Fibroblast of lung (primary cell): ENCODE measurements at regions not wholly inside any gene's neighbourhood (a gene's known extent, or its start where the extent isn't known, plus 50 kb on each side); places are given as distances from the start of the nearest gene placed in this dataset.

Experiments used
- DNase-seq, 2 donors: peaks; one replicate each; pipeline versions ENCODE4 v3.0.0 to v3.0.0-alpha.2; 2010; ENCODE audit warnings: low read depth in 2 of 2
- H2AFZ ChIP-seq: 2 replicates; pipeline ENCODE4 v1.5.1; 2012; ENCODE audit warnings: low read length, control low read depth, inconsistent platforms
- H3K27ac ChIP-seq: 2 replicates; pipeline ENCODE4 v1.5.1; 2011; ENCODE audit warnings: low read length, control low read depth; ENCODE audit not compliant: insufficient read depth
- H3K27me3 ChIP-seq: 2 replicates; pipeline ENCODE4 v1.5.1; 2011; ENCODE audit warnings: mild to moderate bottlenecking, low read length; ENCODE audit not compliant: control insufficient read depth, insufficient read depth
- H3K36me3 ChIP-seq: 2 replicates; pipeline ENCODE4 v1.5.1; 2011; ENCODE audit warnings: low read length; ENCODE audit not compliant: control insufficient read depth, insufficient read depth
- H3K4me1 ChIP-seq: 2 replicates; pipeline ENCODE4 v1.5.1; 2011; ENCODE audit warnings: low read length; ENCODE audit not compliant: control insufficient read depth, insufficient read depth; ENCODE audit errors: extremely low read depth
- H3K4me2 ChIP-seq: 2 replicates; pipeline ENCODE4 v1.5.1; 2011; ENCODE audit warnings: low read length, control low read depth; ENCODE audit not compliant: insufficient read depth; ENCODE audit errors: extremely low read depth
- H3K4me3 ChIP-seq, 4 experiments: fragments of 200-600 bp in 1 of 4; sonication (generic) in 1 of 4; replicated peaks in 1 of 4; 2 replicates each; pipeline ENCODE4 v1.5.1; 2011 to 2016; ENCODE audit warnings: low read length in 4 of 4, low read depth in 3 of 4, mild to moderate bottlenecking in 3 of 4, control low read depth in 2 of 4, inconsistent platforms in 1 of 4, mixed read lengths in 1 of 4; ENCODE audit not compliant: insufficient read depth in 1 of 4; ENCODE audit errors: control extremely low read depth in 1 of 4
- H3K79me2 ChIP-seq: 2 replicates; pipeline ENCODE4 v1.5.1; 2012; ENCODE audit warnings: mild to moderate bottlenecking, low read length, inconsistent platforms; ENCODE audit not compliant: control insufficient read depth, insufficient read depth
- H3K9ac ChIP-seq: 2 replicates; pipeline ENCODE4 v1.5.1; 2011; ENCODE audit warnings: mild to moderate bottlenecking, low read length, control low read depth; ENCODE audit not compliant: insufficient read depth
- H3K9me3 ChIP-seq: 2 replicates; pipeline ENCODE4 v1.5.1; 2012; ENCODE audit warnings: low read depth, low read length; ENCODE audit not compliant: control insufficient read depth, insufficient read depth
- H4K20me1 ChIP-seq: 2 replicates; pipeline ENCODE4 v1.5.1; 2011; ENCODE audit warnings: low read length; ENCODE audit not compliant: control insufficient read depth, insufficient read depth; ENCODE audit errors: extremely low read depth
- EZH2 ChIP-seq: IDR thresholded peaks from 2 replicates; pipeline ENCODE4 v1.5.1; 2012; ENCODE audit warnings: low read length, control low read depth, mild to moderate bottlenecking; ENCODE audit errors: missing control alignments
- TF ChIP-seq, protein P1 (sequence below), 2 donors: IDR thresholded peaks in 1 of 2; conservative IDR thresholded peaks in 1 of 2; 1 replicate in 1 of 2; 2 replicates in 1 of 2; pipeline ENCODE4 v1.5.1; 2011 to 2012; ENCODE audit warnings: low read length in 2 of 2, control low read depth in 1 of 2, inconsistent platforms in 1 of 2, low read depth in 1 of 2, mild to moderate bottlenecking in 1 of 2

DNA sequence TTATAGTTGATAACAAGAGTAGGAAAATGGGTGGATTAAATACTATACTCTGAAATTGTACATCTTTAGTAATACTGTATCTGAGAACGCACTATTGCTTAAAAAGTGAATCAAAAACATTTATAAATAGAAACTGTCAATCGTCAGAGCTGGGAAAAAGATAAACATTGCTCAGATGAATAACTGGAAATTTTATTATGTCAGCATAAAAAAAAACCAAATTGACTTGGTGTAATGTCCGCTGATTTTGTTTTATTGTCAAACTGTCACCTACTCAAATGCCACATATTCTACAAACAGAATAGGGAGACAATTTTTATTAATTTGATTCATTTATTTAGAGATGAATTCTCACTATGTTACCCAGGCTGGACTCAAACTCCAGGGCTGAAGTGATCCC, 109.3 kb upstream of the TMTC1 start:
- Histone ChIP-seq H4K20me1 (no peaks in the 10 kb centered on the region), H3K36me3 (no peaks in the 10 kb centered on the region), H3K27me3 (no peaks in the 10 kb centered on the region), H3K27ac (no peak overlapping the region), H3K9me3 (no peaks in the 10 kb centered on the region), H3K4me3 (no peak overlapping the region), H3K4me1 (no peaks in the 10 kb centered on the region), H3K4me2 (no peak overlapping the region), H3K9ac (no peak overlapping the region), H3K79me2 (no peaks in the 10 kb centered on the region), H2AFZ (no peak overlapping the region)
- TF ChIP-seq EZH2 = no peak
- TF ChIP-seq, protein P1, sequence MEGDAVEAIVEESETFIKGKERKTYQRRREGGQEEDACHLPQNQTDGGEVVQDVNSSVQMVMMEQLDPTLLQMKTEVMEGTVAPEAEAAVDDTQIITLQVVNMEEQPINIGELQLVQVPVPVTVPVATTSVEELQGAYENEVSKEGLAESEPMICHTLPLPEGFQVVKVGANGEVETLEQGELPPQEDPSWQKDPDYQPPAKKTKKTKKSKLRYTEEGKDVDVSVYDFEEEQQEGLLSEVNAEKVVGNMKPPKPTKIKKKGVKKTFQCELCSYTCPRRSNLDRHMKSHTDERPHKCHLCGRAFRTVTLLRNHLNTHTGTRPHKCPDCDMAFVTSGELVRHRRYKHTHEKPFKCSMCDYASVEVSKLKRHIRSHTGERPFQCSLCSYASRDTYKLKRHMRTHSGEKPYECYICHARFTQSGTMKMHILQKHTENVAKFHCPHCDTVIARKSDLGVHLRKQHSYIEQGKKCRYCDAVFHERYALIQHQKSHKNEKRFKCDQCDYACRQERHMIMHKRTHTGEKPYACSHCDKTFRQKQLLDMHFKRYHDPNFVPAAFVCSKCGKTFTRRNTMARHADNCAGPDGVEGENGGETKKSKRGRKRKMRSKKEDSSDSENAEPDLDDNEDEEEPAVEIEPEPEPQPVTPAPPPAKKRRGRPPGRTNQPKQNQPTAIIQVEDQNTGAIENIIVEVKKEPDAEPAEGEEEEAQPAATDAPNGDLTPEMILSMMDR (conservative IDR thresholded peaks at IDR 0.05 in 1 of 2, IDR thresholded peaks at IDR 0.05 in 1 of 2; ENCODE audit: low read depth in 1 of 2, low read length in 2 of 2) = no peak
- no peak for DNase-seq

DNA sequence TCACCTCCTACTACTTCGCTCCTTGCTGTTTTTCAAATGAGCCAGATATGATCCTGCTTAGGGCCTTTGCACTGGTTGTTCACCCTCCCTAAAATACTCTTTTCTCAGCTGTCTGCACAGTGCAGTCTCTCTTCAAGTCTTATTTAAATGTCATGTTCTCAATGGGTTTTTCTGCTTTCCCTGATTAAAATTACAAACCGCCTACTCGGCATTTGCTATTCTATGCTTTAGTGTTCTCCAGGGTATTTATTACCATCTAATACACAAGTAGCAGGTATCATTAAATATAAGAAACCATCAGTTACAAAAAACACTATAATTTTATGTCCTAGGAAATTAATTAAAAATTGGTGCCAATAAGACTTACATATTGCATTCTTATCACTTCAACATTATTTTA, 108.0 kb upstream of the TMTC1 start:
- H3K9ac ChIP-seq = no peak overlapping the region
- H3K4me3 ChIP-seq = no peak overlapping the region
- no peaks in the 10 kb centered on the region for H3K27me3 ChIP-seq
- TF ChIP-seq, protein P1 (conservative IDR thresholded peaks at IDR 0.05 in 1 of 2, IDR thresholded peaks at IDR 0.05 in 1 of 2; ENCODE audit: low read depth in 1 of 2, low read length in 2 of 2) = no peak
- TF ChIP-seq EZH2 = no peak
- no peaks in the 10 kb centered on the region for H3K79me2 ChIP-seq
- H3K4me2 ChIP-seq = no peak overlapping the region
- no peaks in the 10 kb centered on the region for H3K4me1 ChIP-seq
- H4K20me1 ChIP-seq = no peaks in the 10 kb centered on the region
- DNase-seq = no peak
- H3K36me3 ChIP-seq = no peaks in the 10 kb centered on the region
- no peak overlapping the region for H2AFZ ChIP-seq
- no peak overlapping the region for H3K27ac ChIP-seq
- H3K9me3 ChIP-seq = no peaks in the 10 kb centered on the region

DNA sequence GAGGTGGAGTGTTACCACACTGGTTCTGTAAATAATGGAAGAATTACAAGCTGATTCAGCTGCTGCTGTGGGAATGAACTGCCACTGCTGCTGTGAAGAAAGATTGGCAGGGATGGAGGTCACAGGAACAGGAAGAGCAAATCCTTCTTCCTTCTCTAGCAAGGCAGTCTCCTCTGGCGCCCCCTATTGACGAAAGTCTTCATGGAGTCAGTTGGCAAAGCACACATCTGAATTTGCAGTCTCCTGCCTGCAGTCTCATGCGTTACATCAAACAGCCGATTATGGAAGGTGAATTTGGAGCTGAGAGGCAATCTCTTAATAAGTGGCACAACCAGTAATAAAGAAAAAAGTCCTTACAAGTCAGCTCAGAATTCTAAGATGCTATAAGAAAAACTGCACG, 106.0 kb upstream of the TMTC1 start:
- H3K4me2 ChIP-seq = no peak overlapping the region
- no peaks in the 10 kb centered on the region for H3K79me2 ChIP-seq
- no peaks in the 10 kb centered on the region for H3K9me3 ChIP-seq
- H3K9ac ChIP-seq = no peak overlapping the region
- no peak overlapping the region for H3K27ac ChIP-seq
- TF ChIP-seq, protein P1 (conservative IDR thresholded peaks at IDR 0.05 in 1 of 2, IDR thresholded peaks at IDR 0.05 in 1 of 2; ENCODE audit: low read depth in 1 of 2, low read length in 2 of 2) = peak; percentile 42 to 68
- no peak for TF ChIP-seq EZH2
- H3K4me1 ChIP-seq = no peaks in the 10 kb centered on the region
- H3K36me3 ChIP-seq = no peaks in the 10 kb centered on the region
- no peak overlapping the region for H3K4me3 ChIP-seq
- H4K20me1 ChIP-seq = no peaks in the 10 kb centered on the region
- peak; percentile 12 to 72 for DNase-seq
- H3K27me3 ChIP-seq = no peaks in the 10 kb centered on the region
- no peak overlapping the region for H2AFZ ChIP-seq
